GM18519 (cell line): ENCODE measurements at regions not wholly inside any gene's neighbourhood (a gene's known extent, or its start where the extent isn't known, plus 50 kb on each side); places are given as distances from the start of the nearest gene placed in this dataset.
"Not testable (repeated sequence)": the region's sequence is repeated elsewhere in the genome, so short reads cannot be mapped to it uniquely, and the experiment has no call there.

Experiments
- ATAC-seq: cut with Tn5 transposase; IDR thresholded peaks from one replicate; pipeline ENCODE4 v1.9.1; 2021; ENCODE audit warnings: mild to moderate bottlenecking, moderate library complexity; ENCODE audit not compliant: unreplicated experiment, low FRiP score

- ATAC-seq = not testable (repeated sequence)
These were observed 91.2 kb downstream of the TRIM43 start for GRCh38 chr2:95682889-95683517.

GRCh38 chr2:95685513-95685912, 93.7 kb downstream of the TRIM43 start:
- ATAC-seq = no peak

- not testable (repeated sequence) for ATAC-seq
These were observed 94.4 kb downstream of the TRIM43 start for GRCh38 chr2:95686056-95686825.

GRCh38 chr2:95687852-95688251, 96.1 kb downstream of the TRIM43 start:
- ATAC-seq = not testable (repeated sequence)

GRCh38 chr2:95691210-95691609, 99.4 kb downstream of the TRIM43 start:
- ATAC-seq = not testable (repeated sequence)

- ATAC-seq = not testable (repeated sequence)
These were observed 101.5 kb downstream of the TRIM43 start for GRCh38 chr2:95693071-95693846.

- no peak for ATAC-seq
These were observed 103.8 kb downstream of the TRIM43 start for GRCh38 chr2:95695613-95696012.

- no peak for ATAC-seq
These were observed 106.3 kb downstream of the TRIM43 start for GRCh38 chr2:95698146-95698545.

GRCh38 chr2:95699201-95700184, 107.7 kb downstream of the TRIM43 start:
- not testable (repeated sequence) for ATAC-seq

- no peak for ATAC-seq
These were observed 108.7 kb downstream of the TRIM43 start for GRCh38 chr2:95700519-95700918.

- ATAC-seq = no peak
These were observed 110.7 kb downstream of the TRIM43 start for GRCh38 chr2:95702471-95702870.

- not testable (repeated sequence) for ATAC-seq
These were observed 115.4 kb downstream of the TRIM43 start for GRCh38 chr2:95707161-95707560.

GRCh38 chr2:95707837-95708236, 116.0 kb downstream of the TRIM43 start:
- ATAC-seq = no peak

- ATAC-seq = no peak
These were observed 118.0 kb downstream of the TRIM43 start for GRCh38 chr2:95709831-95710230.

- ATAC-seq = not testable (repeated sequence)
These were observed 121.8 kb downstream of the TRIM43 start for GRCh38 chr2:95713470-95714177.

- not testable (repeated sequence) for ATAC-seq
These were observed 122.6 kb downstream of the TRIM43 start for GRCh38 chr2:95714398-95714797.

- ATAC-seq = no peak
These were observed 127.8 kb downstream of the TRIM43 start for GRCh38 chr2:95719473-95720060.

GRCh38 chr2:95721726-95722125, 129.9 kb downstream of the TRIM43 start:
- ATAC-seq = no peak

- ATAC-seq = no peak
These were observed 130.4 kb downstream of the TRIM43 start for GRCh38 chr2:95722131-95722697.
